ENCODE measurements at regions not wholly inside any gene's neighbourhood (a gene's known extent, or its start where the extent isn't known, plus 50 kb on each side); places are given as distances from the start of the nearest gene placed in this dataset.
A peak's percentile ranks its signal among the peaks of the same experiment; 100 is the strongest.

DNA sequence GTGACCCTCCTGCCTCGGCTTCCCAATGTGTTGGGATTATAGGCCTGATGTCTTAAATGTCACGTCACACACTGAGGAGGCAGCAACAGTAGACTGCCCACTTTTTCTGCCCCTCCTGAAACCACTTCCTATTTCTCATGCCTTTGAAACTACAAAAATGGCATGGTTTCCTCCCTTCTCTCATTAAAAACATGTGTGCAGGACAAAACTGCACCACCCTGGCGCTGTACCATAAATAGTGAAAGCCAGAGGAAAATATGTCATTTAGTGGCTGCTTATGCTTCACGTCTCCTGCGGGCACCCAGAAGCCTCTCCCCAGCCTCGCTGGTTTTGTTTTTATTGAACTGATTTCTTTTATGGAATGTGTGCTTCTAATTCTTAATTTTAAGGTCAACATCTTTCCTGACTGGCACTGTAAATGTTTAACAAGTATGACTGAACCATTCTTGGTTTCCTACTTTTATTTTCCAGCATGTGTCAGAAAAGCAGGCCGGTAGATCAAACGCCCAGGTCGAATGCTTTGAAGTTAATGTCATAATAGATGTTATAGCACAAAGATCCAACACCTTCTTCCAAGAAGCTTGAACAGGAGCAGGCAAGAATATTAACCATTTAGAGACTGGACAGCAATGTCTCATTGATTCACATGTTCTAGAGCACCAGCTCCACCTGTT is 59.6 kb upstream of the C1orf87 start:
- no peak for DNase-seq
- TF ChIP-seq, protein P1, sequence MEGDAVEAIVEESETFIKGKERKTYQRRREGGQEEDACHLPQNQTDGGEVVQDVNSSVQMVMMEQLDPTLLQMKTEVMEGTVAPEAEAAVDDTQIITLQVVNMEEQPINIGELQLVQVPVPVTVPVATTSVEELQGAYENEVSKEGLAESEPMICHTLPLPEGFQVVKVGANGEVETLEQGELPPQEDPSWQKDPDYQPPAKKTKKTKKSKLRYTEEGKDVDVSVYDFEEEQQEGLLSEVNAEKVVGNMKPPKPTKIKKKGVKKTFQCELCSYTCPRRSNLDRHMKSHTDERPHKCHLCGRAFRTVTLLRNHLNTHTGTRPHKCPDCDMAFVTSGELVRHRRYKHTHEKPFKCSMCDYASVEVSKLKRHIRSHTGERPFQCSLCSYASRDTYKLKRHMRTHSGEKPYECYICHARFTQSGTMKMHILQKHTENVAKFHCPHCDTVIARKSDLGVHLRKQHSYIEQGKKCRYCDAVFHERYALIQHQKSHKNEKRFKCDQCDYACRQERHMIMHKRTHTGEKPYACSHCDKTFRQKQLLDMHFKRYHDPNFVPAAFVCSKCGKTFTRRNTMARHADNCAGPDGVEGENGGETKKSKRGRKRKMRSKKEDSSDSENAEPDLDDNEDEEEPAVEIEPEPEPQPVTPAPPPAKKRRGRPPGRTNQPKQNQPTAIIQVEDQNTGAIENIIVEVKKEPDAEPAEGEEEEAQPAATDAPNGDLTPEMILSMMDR (IDR thresholded peaks at IDR 0.05), result no peak
- H3K27me3 ChIP-seq, result no peaks in the 10 kb centered on the region
- peak; percentile 47 for ATAC-seq
- no peak overlapping the region for H3K4me3 ChIP-seq
- intact Hi-C loops (cut with DNase I), result no loop called here
- no peaks in the 10 kb centered on the region for H3K36me3 ChIP-seq
- H3K4me1 ChIP-seq, result peaks cover 0 to 2% of the 10 kb centered on the region in 2 donors
- no peak overlapping the region for H3K27ac ChIP-seq
- H3K9me3 ChIP-seq, result no peaks in the 10 kb centered on the region

DNA sequence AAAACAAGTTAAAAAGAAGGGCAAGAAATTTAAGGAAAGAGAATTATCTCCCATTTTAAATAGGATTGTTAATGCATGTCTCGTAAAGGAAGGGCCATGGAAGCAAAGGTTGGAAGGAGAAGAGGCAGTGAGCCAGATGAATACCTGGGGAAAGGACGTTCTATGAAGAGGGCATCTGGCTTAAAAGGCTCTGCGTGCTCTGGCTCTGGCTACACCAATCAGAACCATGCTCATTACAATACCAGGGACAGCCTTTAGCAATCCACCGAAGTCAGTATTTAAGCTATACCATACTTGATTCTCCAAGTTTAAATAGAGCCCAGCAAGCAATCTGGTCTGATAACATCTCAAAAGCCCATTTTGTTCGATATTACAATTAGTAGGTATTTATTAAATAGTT is 58.5 kb upstream of the C1orf87 start:
- Histone ChIP-seq H3K4me1 (peaks cover 0 to 2% of the 10 kb centered on the region in 2 donors), H3K36me3 (no peaks in the 10 kb centered on the region), H3K4me3 (no peak overlapping the region), H3K27ac (no peak overlapping the region), H3K27me3 (no peaks in the 10 kb centered on the region), H3K9me3 (no peaks in the 10 kb centered on the region)
- intact Hi-C loops (cut with DNase I), result no loop called here
- ATAC-seq, result no peak
- TF ChIP-seq, protein P1 (IDR thresholded peaks at IDR 0.05), result no peak
- no peak for DNase-seq

DNA sequence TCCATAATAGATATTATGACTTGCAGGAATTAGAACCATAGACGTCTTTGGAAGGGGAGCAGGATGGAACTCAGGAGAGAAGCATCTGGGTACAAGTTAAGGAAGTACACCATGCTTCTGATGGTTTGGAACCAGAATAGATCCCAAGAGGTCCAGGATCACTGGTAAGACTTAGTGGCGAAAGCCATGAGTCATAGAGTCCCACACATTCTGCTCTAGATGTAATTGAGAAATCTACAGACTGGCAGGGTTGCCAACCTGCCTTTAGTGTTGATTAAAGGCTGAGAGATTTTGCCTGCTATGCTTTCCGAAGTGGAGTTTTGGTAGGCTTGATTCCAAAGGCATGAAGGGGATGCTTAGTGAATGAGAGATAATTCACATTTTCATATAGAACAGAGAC is 57.1 kb upstream of the C1orf87 start:
- no peaks in the 10 kb centered on the region for H3K36me3 ChIP-seq
- H3K4me1 ChIP-seq, result peaks cover 0 to 2% of the 10 kb centered on the region in 2 donors
- H3K4me3 ChIP-seq, result no peak overlapping the region
- H3K9me3 ChIP-seq, result no peaks in the 10 kb centered on the region
- ATAC-seq (no peak), DNase-seq (no peak)
- intact Hi-C loops (cut with DNase I), result no loop called here
- TF ChIP-seq, protein P1 (IDR thresholded peaks at IDR 0.05), result no peak
- no peak overlapping the region for H3K27ac ChIP-seq
- no peaks in the 10 kb centered on the region for H3K27me3 ChIP-seq

DNA sequence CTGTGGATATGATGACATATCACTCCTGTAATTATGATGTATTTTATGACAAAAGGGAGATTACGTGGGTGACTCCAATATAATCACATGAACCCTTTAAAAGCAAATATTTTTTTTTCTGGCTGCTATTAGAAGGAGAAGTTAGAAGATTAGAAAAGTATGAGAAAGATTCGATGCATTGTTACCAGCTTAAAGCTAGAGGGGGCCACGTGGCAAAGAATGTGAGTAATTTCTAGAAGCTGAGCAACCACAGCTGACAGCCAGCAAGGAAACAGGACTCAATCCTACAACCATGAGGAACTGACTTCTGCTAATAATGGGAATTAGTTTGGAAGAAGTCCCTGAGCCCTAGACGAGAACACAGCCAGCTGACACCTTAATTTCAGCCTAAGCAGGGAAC is 56.3 kb upstream of the C1orf87 start:
- Histone ChIP-seq H3K9me3 (no peaks in the 10 kb centered on the region), H3K4me3 (no peak overlapping the region), H3K36me3 (no peaks in the 10 kb centered on the region), H3K27me3 (no peaks in the 10 kb centered on the region), H3K27ac (no peak overlapping the region), H3K4me1 (peaks cover 0 to 2% of the 10 kb centered on the region in 2 donors)
- ATAC-seq, result no peak
- TF ChIP-seq, protein P1 (IDR thresholded peaks at IDR 0.05), result no peak
- DNase-seq, result no peak
- intact Hi-C loops (cut with DNase I), result no loop called here

DNA sequence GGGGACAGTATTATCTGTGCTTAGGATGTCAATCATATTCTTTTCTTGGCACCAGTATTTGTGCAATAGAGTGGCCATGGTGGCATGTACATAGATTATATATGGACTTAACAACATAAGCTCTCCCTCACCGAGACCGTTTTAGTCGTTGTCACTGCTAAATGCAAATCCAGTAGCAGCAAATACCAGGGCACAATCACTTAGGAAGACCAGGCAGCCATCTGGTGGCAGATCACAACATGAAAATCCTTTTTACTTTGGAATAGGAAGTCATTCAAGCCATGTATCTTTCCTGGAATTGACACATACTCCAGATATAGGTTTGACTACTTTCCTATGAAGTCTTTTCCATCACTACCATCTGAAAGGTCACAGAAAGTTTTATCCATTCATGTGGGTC is 53.2 kb upstream of the C1orf87 start:
- DNase-seq (no peak), ATAC-seq (no peak)
- H3K9me3 ChIP-seq, result no peaks in the 10 kb centered on the region
- no peaks in the 10 kb centered on the region for H3K27me3 ChIP-seq
- intact Hi-C loops (cut with DNase I), result no loop called here
- H3K4me1 ChIP-seq, result no peaks in the 10 kb centered on the region
- no peak overlapping the region for H3K27ac ChIP-seq
- TF ChIP-seq, protein P1 (IDR thresholded peaks at IDR 0.05), result no peak
- H3K36me3 ChIP-seq, result no peaks in the 10 kb centered on the region
- no peak overlapping the region for H3K4me3 ChIP-seq

Data from left lung (tissue), 4 donors.